Panc1 (cell line): ENCODE measurements at regions not wholly inside any gene's neighbourhood (a gene's known extent, or its start where the extent isn't known, plus 50 kb on each side); places are given as distances from the start of the nearest gene placed in this dataset.

Experiments
- POLR2AphosphoS5 ChIP-seq: IDR thresholded peaks from 2 replicates; pipeline ENCODE4 v1.6.1; 2012; ENCODE audit warnings: mild to moderate bottlenecking, low read depth, low read length, moderate library complexity
- REST ChIP-seq, 2 experiments: IDR thresholded peaks; 2 replicates each; pipeline ENCODE4 v1.6.1; 2011 to 2012; ENCODE audit warnings: low read depth in 2 of 2, control low read depth in 1 of 2, low read length in 1 of 2, mild to moderate bottlenecking in 1 of 2, moderate library complexity in 1 of 2; ENCODE audit not compliant: insufficient read depth in 1 of 2
- SIN3A ChIP-seq: IDR thresholded peaks from 2 replicates; pipeline ENCODE4 v1.6.1; 2012; ENCODE audit warnings: low read depth, mild to moderate bottlenecking, low read length, moderate library complexity, borderline replicate concordance; ENCODE audit not compliant: insufficient read depth
- TCF7L2 ChIP-seq: IDR thresholded peaks from 2 replicates; pipeline ENCODE4 v1.6.1; 2011; ENCODE audit warnings: mild to moderate bottlenecking, low read depth, low read length, inconsistent platforms
- TF ChIP-seq, protein P1 (sequence below): fragments of 450-650 bp; IDR thresholded peaks from 2 replicates; pipeline ENCODE4 v1.5.1; 2017; ENCODE audit warnings: mild to moderate bottlenecking

DNA sequence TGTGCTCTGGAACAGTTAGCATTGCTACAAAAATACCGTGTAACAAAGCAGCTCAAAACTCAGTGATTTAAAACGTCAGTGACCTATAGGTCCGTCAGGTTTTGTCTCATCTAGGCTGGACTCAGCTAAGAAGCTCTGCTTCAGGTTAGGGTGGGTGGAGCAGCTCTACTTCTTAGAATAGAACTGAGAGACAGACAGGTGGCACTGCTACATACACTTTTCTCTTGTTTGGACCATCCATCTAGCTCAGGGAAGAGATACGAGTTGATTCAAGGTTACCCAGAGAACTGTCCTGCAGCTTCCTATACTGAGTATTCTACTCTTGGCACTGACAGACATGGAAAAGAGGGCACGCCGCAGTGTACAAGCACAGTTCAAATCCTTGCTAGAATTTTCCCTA lies 456.1 kb downstream of the IGSF11 start:
- TF ChIP-seq, protein P1, sequence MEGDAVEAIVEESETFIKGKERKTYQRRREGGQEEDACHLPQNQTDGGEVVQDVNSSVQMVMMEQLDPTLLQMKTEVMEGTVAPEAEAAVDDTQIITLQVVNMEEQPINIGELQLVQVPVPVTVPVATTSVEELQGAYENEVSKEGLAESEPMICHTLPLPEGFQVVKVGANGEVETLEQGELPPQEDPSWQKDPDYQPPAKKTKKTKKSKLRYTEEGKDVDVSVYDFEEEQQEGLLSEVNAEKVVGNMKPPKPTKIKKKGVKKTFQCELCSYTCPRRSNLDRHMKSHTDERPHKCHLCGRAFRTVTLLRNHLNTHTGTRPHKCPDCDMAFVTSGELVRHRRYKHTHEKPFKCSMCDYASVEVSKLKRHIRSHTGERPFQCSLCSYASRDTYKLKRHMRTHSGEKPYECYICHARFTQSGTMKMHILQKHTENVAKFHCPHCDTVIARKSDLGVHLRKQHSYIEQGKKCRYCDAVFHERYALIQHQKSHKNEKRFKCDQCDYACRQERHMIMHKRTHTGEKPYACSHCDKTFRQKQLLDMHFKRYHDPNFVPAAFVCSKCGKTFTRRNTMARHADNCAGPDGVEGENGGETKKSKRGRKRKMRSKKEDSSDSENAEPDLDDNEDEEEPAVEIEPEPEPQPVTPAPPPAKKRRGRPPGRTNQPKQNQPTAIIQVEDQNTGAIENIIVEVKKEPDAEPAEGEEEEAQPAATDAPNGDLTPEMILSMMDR, result no peak
- no peak for TF ChIP-seq TCF7L2
- no peak for TF ChIP-seq POLR2AphosphoS5
- no peak for TF ChIP-seq REST (IDR thresholded peaks at IDR 0.05; ENCODE audit: insufficient read depth in 1 of 2, low read depth in 2 of 2, low read length in 1 of 2)
- TF ChIP-seq SIN3A, result no peak
